Activated naive CD8-positive, alpha-beta T cell treated with anti-CD3 and anti-CD28 coated beads, Interleukin-2, amount 10 ng/mL, durations not matched to agents 7 days and 5 days (primary cell): ENCODE measurements at regions not wholly inside any gene's neighbourhood (a gene's known extent, or its start where the extent isn't known, plus 50 kb on each side); places are given as distances from the start of the nearest gene placed in this dataset.
"Not testable (repeated sequence)": the region's sequence is repeated elsewhere in the genome, so short reads cannot be mapped to it uniquely, and the experiment has no call there.

ENCODE experiments used
- ATAC-seq: fragments of 150-1000 bp; cut with Tn5 transposase; one replicate; pipeline ENCODE4 v1.10.0; 2021; ENCODE audit warnings: low read depth, moderate library complexity
- POLR2A ChIA-PET: fragments of 350-600 bp; sonication (Branson Sonifier 250); formaldehyde crosslinking; loops from one replicate; lab custom pipeline; 2021; ENCODE audit warnings: antibody characterized with exemption; lab: Charles Lee
- DNase-seq: peaks from one replicate; pipeline ENCODE4 v3.0.0; 2021
- H3K27ac Mint-ChIP-seq: one replicate; pipeline ENCODE4 v1.8.0; 2022; ENCODE audit warnings: mild to moderate bottlenecking, mixed read lengths
- H3K27me3 Mint-ChIP-seq: one replicate; pipeline ENCODE4 v1.8.0; 2022; ENCODE audit warnings: mild to moderate bottlenecking, moderate library complexity, mixed read lengths
- H3K36me3 Mint-ChIP-seq: one replicate; pipeline ENCODE4 v1.8.0; 2021; ENCODE audit warnings: mild to moderate bottlenecking, mixed read lengths
- H3K4me1 Mint-ChIP-seq: one replicate; pipeline ENCODE4 v1.8.0; 2021; ENCODE audit warnings: mixed read lengths
- H3K4me3 Mint-ChIP-seq: one replicate; pipeline ENCODE4 v1.8.0; 2022; ENCODE audit warnings: mild to moderate bottlenecking, moderate library complexity, mixed read lengths
- H3K9me3 Mint-ChIP-seq: one replicate; pipeline ENCODE4 v1.8.0; 2021; ENCODE audit warnings: mixed read lengths

- H3K27me3 Mint-ChIP-seq, result no peaks in the 10 kb centered on the region
- no peaks in the 10 kb centered on the region for H3K9me3 Mint-ChIP-seq
- no peaks in the 10 kb centered on the region for H3K36me3 Mint-ChIP-seq
- ATAC-seq, result no peak
- H3K4me1 Mint-ChIP-seq, result no peaks in the 10 kb centered on the region
- DNase-seq, result no peak
- POLR2A ChIA-PET, result no interaction called here
- H3K4me3 Mint-ChIP-seq, result no peak overlapping the region
- no peak overlapping the region for H3K27ac Mint-ChIP-seq
Measured at GRCh38 chrX:55813150-55813549, 95.6 kb downstream of the RRAGB start.

DNA sequence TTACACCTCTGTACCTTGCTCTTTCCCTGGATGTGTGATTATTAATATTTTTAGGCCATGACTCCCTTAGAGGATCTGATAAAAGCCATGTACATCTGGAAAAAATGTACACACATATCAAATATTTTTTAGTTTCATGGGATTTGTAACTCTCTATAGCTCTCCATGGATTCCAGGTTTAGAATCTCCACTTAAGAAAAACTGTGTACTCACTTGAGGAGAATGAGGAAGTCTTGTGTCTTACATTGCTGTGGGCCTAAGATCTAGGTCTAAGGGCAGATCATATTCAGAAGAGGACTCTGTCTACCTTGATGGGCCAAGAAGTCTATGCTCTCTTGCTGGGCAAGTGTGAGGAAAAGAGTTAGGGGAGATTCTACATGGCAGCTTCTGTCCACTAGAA lies 98.0 kb downstream of the RRAGB start:
- ATAC-seq, result no peak
- H3K4me1 Mint-ChIP-seq, result no peaks in the 10 kb centered on the region
- POLR2A ChIA-PET, result no interaction called here

GRCh38 chrX:55816023-55816422 lies 98.5 kb downstream of the RRAGB start:
- Mint-ChIP-seq H3K9me3 (no peaks in the 10 kb centered on the region), H3K4me1 (no peaks in the 10 kb centered on the region), H3K36me3 (no peaks in the 10 kb centered on the region), H3K27ac (no peak overlapping the region), H3K27me3 (no peaks in the 10 kb centered on the region), H3K4me3 (no peak overlapping the region)
- ATAC-seq (no peak), DNase-seq (no peak)
- POLR2A ChIA-PET, result no interaction called here

More for the DNA sequence above, 98.0 kb downstream of the RRAGB start:
- H3K9me3 Mint-ChIP-seq, result no peaks in the 10 kb centered on the region
- DNase-seq, result no peak
- no peak overlapping the region for H3K4me3 Mint-ChIP-seq
- no peak overlapping the region for H3K27ac Mint-ChIP-seq
- H3K36me3 Mint-ChIP-seq, result no peaks in the 10 kb centered on the region
- no peaks in the 10 kb centered on the region for H3K27me3 Mint-ChIP-seq

GRCh38 chrX:55818673-55819375 lies 101.3 kb downstream of the RRAGB start:
- no peaks in the 10 kb centered on the region for H3K4me1 Mint-ChIP-seq
- H3K27ac Mint-ChIP-seq, result no peak overlapping the region
- POLR2A ChIA-PET, result no interaction called here
- no peaks in the 10 kb centered on the region for H3K36me3 Mint-ChIP-seq
- ATAC-seq (no peak), DNase-seq (no peak)
- no peaks in the 10 kb centered on the region for H3K27me3 Mint-ChIP-seq
- H3K9me3 Mint-ChIP-seq, result peaks cover 2% of the 10 kb centered on the region
- no peak overlapping the region for H3K4me3 Mint-ChIP-seq

DNA sequence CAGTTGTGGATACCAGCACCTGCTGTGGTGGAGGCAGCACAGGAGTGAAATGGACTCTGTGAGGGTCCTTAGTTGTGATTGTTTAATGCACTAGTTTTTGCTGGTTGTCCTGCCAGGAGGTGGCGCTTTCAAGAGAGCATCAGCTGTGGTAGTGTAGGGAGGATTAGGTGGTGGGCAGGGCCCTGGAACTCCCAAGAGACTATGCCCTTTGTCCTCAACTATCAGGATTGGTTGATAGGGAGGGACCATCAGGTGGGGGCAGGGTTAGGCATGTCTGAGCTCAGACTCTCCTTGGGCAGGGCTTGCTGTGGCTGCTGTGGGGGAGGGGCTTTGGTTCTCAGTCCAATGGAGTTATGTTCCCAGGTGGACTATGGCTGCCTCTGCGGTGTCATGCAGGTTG lies 121.9 kb downstream of the RRAGB start:
- no peaks in the 10 kb centered on the region for H3K36me3 Mint-ChIP-seq
- H3K27me3 Mint-ChIP-seq, result no peaks in the 10 kb centered on the region
- no peak overlapping the region for H3K4me3 Mint-ChIP-seq
- no peak overlapping the region for H3K27ac Mint-ChIP-seq
- no peak for ATAC-seq
- DNase-seq, result no peak
- no peaks in the 10 kb centered on the region for H3K4me1 Mint-ChIP-seq
- H3K9me3 Mint-ChIP-seq, result peaks cover 6% of the 10 kb centered on the region
- POLR2A ChIA-PET, result no interaction called here

DNA sequence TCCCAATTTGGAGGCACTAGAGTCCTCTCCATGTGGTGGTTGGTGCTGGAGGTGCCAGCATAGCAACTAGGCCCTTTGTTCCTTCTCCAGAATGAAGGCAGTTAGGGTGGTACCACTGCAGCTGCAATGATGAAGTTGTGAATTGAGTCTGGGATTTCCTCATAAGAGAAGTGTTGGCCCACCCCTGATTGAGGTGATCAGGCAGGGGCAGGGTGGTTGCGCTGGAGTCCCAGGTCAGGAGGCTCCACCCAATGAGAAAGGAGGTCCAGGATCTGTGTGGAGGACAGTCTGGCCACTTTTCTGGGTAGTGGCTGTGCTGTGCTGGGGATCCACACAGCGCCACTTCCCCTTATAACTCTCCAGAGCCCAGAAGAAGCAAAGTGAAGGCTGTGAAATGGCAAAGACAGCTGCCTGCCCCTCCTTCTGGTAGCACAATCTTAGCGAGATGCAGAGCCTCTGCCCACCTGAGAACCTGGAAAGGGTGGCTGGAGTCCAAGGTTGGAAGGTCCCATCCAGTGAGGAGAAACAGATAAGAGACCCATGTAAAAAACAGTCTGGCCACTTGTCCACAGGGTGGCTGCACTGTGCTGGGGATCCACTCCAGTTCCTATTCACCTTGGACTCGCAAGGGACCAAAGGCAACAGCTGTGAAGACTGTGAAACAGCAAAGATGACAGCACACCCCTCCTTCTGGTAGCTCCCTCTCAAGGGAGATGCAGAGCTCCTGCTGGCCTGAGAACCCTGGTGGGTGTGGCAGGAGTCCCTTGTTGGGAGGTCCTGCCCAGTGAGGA lies 124.6 kb downstream of the RRAGB start:
- peaks cover 3% of the 10 kb centered on the region for H3K9me3 Mint-ChIP-seq
- DNase-seq (no peak), ATAC-seq (no peak)
- no peaks in the 10 kb centered on the region for H3K4me1 Mint-ChIP-seq
- no peak overlapping the region for H3K4me3 Mint-ChIP-seq
- POLR2A ChIA-PET, result no interaction called here
- H3K27me3 Mint-ChIP-seq, result no peaks in the 10 kb centered on the region
- H3K36me3 Mint-ChIP-seq, result no peaks in the 10 kb centered on the region
- H3K27ac Mint-ChIP-seq, result no peak overlapping the region

- DNase-seq, H3K36me3 Mint-ChIP-seq, H3K9me3 Mint-ChIP-seq, ATAC-seq, POLR2A ChIA-PET, H3K27me3 Mint-ChIP-seq: not testable (repeated sequence)
- Mint-ChIP-seq H3K27ac (peak overlapping the region; percentile 61), H3K4me1 (peaks cover 11% of the 10 kb centered on the region), H3K4me3 (peak overlapping the region; percentile 28)
Measured at GRCh38 chrX:55866779-55867178, 149.2 kb downstream of the RRAGB start.

DNA sequence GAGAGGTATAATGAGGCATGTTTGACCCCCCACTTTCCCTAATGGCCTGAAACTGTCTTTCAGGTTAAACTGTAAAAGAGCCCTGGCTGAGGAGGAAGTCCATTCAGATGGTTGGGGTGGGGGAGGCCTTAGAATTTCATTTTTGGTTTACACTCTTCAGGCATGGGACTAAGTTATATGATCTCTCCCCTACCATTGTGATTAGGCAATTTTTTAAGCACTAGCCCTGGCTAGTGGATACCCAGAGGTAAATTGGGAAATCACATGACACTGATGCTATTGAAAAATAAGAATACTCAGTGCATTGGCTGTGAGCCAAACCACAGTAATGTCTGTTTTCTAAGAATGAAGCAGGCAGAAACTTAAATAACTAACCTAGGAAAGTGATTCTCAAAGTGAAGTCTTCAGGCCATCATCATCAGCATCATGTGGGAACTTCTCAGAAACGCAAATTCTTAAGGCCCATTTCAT lies 149.7 kb downstream of the RRAGB start:
- Mint-ChIP-seq H3K27ac (peak overlapping the region; percentile 61), H3K36me3 (peaks cover 2% of the 10 kb centered on the region), H3K4me3 (peak overlapping the region; percentile 28), H3K27me3 (peaks cover 4% of the 10 kb centered on the region), H3K4me1 (peaks cover 11% of the 10 kb centered on the region), H3K9me3 (peaks cover 3% of the 10 kb centered on the region)
- DNase-seq, result no peak
- POLR2A ChIA-PET, result no interaction called here
- ATAC-seq, result peak; percentile 42

GRCh38 chrX:55867708-55868107 lies 150.2 kb downstream of the RRAGB start:
- Mint-ChIP-seq H3K9me3 (peaks cover 3% of the 10 kb centered on the region), H3K4me3 (no peak overlapping the region), H3K36me3 (peaks cover 2% of the 10 kb centered on the region), H3K27me3 (peaks cover 4% of the 10 kb centered on the region), H3K4me1 (peaks cover 11% of the 10 kb centered on the region), H3K27ac (no peak overlapping the region)
- POLR2A ChIA-PET, result no interaction called here
- ATAC-seq (no peak), DNase-seq (no peak)

DNA sequence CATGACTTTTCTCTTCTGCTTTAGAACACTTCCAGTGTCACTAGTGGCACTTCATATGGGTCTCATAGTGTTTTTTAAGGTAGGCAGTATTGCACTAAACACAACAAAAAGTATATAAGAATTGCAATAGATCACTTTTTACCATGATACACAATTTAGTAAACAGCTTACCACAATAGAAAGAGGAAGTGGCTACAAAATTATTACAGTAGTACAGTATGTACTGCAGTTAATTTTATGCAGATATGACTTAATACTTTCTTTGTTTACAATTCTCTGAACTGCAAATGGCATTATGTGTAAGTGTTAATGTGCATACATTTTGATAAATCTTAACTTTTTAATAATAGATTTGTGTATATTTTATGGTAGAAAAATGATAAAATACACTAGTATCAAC lies 157.3 kb downstream of the RRAGB start:
- Mint-ChIP-seq H3K27me3 (peaks cover 4% of the 10 kb centered on the region), H3K9me3 (peaks cover 2% of the 10 kb centered on the region)

DNA sequence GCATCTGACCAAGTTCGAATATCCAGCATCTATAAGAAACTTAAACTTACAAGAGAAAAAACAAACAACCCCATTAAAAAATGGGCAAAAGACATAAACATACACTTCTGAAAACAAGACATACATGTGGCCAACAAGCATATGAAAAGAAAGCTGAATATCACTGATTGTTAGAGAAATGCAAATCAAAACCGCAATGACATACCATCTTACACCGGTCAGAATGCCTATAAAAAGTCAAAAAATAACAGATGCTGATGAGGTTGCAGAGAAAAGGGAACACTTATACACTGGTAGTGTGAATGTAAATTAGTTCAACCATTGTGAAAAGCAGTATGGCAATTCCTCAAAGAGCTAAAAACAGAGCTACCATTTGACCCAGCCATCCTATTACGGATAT lies 166.0 kb downstream of the RRAGB start:
- not testable (repeated sequence) for H3K27ac Mint-ChIP-seq, H3K9me3 Mint-ChIP-seq, H3K36me3 Mint-ChIP-seq

More for the DNA sequence above, 157.3 kb downstream of the RRAGB start:
- ATAC-seq (no peak), DNase-seq (no peak)
- Mint-ChIP-seq H3K36me3 (no peaks in the 10 kb centered on the region), H3K4me1 (no peaks in the 10 kb centered on the region), H3K4me3 (no peak overlapping the region), H3K27ac (no peak overlapping the region)
- POLR2A ChIA-PET, result no interaction called here

GRCh38 chrX:55907968-55908607 lies 190.5 kb downstream of the RRAGB start:
- peaks cover 9% of the 10 kb centered on the region for H3K4me1 Mint-ChIP-seq
- ATAC-seq, result peak; percentile 77
- H3K36me3 Mint-ChIP-seq, result peaks cover 1% of the 10 kb centered on the region
- POLR2A ChIA-PET, result interaction anchor here (0.8 to 1.8 kb wide), 4 partner anchors 191 to 820 kb away, joined by 3 to 11 read pairs (median 6); partner anchors contain the start of genes MAGEH1 and RRAGB
- H3K27ac Mint-ChIP-seq, result peak overlapping the region; percentile 85
- H3K9me3 Mint-ChIP-seq, result peaks cover 2% of the 10 kb centered on the region
- H3K27me3 Mint-ChIP-seq, result no peaks in the 10 kb centered on the region
- peak; percentile 72 for DNase-seq
- H3K4me3 Mint-ChIP-seq, result peak overlapping the region; percentile 85

More for the DNA sequence above, 166.0 kb downstream of the RRAGB start:
- ATAC-seq, DNase-seq, POLR2A ChIA-PET, H3K4me1 Mint-ChIP-seq, H3K4me3 Mint-ChIP-seq, H3K27me3 Mint-ChIP-seq: not testable (repeated sequence)

DNA sequence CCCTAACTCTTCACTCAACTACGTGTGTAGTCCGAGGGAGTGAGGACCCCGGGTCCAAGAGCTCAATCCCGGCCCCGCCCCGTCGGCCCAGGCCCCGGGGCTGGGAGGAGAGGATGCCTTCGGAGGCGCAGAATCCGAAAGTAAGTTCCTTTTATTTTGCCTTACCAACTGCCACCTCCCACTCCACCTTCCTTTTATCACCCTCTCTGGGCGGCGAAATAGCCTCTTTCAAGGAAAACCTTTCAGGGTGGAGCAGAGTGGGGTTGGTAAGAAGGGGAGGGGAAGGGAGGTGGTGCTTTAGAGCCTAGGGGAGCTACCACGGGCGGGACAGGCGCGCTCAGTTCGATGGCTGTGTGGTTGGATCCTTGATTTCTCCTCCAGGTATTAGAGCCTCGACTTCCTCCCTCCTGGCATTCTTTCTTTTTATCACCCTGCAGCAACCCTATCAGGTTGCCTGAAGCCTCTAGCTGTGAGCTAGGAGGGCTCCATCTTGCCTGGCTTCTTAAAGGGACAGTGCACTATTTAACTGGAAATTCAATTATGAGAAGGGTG lies 191.2 kb downstream of the RRAGB start:
- Mint-ChIP-seq H3K27ac (peak overlapping the region; percentile 85), H3K4me3 (peak overlapping the region; percentile 85), H3K36me3 (peaks cover 1% of the 10 kb centered on the region), H3K9me3 (peaks cover 2% of the 10 kb centered on the region), H3K27me3 (no peaks in the 10 kb centered on the region), H3K4me1 (peaks cover 9% of the 10 kb centered on the region)
- peak; percentile 70 for ATAC-seq
- POLR2A ChIA-PET, result interaction anchor here (0.8 to 1.8 kb wide), 4 partner anchors 191 to 820 kb away, joined by 3 to 11 read pairs (median 6); partner anchors contain the start of genes MAGEH1 and RRAGB
- peak; percentile 36 for DNase-seq
